ENCODE measurements at regions not wholly inside any gene's neighbourhood (a gene's known extent, or its start where the extent isn't known, plus 50 kb on each side); places are given as distances from the start of the nearest gene placed in this dataset.

DNA sequence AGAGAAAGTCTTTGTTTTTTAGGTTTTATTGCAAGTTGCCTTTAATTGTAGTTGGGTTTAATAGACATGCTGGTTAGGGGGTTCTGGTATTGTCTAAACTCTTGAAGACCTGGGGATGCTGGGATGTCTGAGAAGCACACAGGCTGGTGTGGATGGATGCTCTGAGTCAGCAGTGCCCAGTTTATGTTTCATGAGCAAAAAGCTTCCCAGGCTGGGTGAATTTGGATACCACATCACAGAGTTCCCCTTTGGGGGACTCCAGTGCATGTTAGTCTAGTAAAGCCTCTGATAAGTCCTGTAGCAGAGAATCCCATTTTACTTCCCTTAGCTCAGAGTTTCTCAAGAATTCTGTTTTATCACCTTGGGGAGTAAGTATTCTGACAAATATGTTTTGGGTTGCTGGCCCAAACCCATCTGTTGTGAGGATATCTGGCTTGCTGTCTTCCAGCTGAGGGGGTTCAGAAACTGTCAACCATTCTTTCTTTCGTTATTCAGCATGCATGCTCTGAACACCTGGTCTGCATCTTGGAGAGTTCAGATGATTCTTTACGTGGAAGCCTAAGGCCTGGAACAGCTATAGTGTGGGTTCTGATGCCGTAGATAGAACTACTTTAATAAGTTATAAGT lies 509.1 kb downstream of the VRK1 start:
- intact Hi-C loops (cut with DNase I; ENCODE audit: low total_unique reads) = no loop called here

DNA sequence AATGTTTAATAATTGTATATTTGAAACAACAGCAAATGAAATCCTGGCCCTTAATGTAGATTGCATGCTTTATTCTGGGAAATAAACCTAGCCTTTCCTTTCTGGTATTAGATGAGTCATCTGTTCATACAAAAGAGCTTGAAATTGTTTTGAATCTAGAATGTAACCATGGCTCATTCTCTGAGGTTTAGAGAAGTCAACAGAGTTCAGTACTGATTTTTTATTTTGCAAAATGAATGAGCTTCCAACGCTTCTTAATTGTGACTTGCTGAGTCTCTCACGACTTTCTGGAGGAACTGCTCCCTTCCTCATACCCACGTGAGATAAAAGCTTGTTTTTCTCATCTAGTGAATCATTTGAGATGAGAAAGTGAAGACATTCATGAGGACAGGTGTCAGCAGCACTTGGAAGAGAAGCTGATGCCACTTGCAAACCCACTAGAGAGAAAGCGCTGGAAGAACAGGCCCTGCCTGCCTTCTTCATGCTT lies 509.6 kb downstream of the VRK1 start:
- intact Hi-C loops (cut with DNase I; ENCODE audit: low total_unique reads) = no loop called here
- no peak overlapping the region for H3K4me3 ChIP-seq
- no peak for TF ChIP-seq POLR2AphosphoS5 (IDR thresholded peaks at IDR 0.05)
- no peak for TF ChIP-seq POLR2A (IDR thresholded peaks at IDR 0.05)
- TF ChIP-seq, protein P1, sequence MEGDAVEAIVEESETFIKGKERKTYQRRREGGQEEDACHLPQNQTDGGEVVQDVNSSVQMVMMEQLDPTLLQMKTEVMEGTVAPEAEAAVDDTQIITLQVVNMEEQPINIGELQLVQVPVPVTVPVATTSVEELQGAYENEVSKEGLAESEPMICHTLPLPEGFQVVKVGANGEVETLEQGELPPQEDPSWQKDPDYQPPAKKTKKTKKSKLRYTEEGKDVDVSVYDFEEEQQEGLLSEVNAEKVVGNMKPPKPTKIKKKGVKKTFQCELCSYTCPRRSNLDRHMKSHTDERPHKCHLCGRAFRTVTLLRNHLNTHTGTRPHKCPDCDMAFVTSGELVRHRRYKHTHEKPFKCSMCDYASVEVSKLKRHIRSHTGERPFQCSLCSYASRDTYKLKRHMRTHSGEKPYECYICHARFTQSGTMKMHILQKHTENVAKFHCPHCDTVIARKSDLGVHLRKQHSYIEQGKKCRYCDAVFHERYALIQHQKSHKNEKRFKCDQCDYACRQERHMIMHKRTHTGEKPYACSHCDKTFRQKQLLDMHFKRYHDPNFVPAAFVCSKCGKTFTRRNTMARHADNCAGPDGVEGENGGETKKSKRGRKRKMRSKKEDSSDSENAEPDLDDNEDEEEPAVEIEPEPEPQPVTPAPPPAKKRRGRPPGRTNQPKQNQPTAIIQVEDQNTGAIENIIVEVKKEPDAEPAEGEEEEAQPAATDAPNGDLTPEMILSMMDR (IDR thresholded peaks at IDR 0.05) = no peak
- DNase-seq (ENCODE audit: low spot score in 2 of 2) = no peak
- H3K4me1 ChIP-seq = no peaks in the 10 kb centered on the region
- H3K9me3 ChIP-seq = no peaks in the 10 kb centered on the region
- no peak overlapping the region for H3K27ac ChIP-seq
- no peaks in the 10 kb centered on the region for H3K36me3 ChIP-seq
- no peaks in the 10 kb centered on the region for H3K27me3 ChIP-seq

More for the DNA sequence above, 509.1 kb downstream of the VRK1 start:
- H3K4me1 ChIP-seq = no peaks in the 10 kb centered on the region
- H3K9me3 ChIP-seq = no peaks in the 10 kb centered on the region
- no peaks in the 10 kb centered on the region for H3K27me3 ChIP-seq
- H3K27ac ChIP-seq = peak overlapping the region in 1 of 2 donors; percentile 25
- no peak for DNase-seq (ENCODE audit: low spot score in 2 of 2)
- TF ChIP-seq, protein P1 (IDR thresholded peaks at IDR 0.05) = no peak
- TF ChIP-seq POLR2A (IDR thresholded peaks at IDR 0.05) = no peak
- no peak for TF ChIP-seq POLR2AphosphoS5 (IDR thresholded peaks at IDR 0.05)
- no peaks in the 10 kb centered on the region for H3K36me3 ChIP-seq
- H3K4me3 ChIP-seq = no peak overlapping the region

DNA sequence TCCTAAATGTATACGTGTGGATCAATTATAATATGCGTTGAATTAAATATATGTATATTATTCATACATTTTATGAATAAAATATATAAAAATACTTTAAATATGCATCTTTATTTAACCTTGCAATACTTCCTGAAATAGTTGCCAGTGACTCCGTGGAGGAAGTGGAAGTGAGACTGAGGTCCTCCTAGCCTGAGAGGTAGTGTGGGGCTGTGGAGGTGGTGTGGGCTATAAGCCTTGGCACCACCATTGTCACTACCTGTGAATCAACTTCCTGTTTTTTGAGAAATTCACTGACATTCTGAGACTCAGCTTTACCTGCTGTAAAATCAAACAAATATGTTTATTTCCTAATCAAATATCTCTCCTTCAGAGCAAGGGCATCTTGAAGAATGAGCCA lies 514.2 kb downstream of the VRK1 start:
- intact Hi-C loops (cut with DNase I; ENCODE audit: low total_unique reads) = no loop called here

DNA sequence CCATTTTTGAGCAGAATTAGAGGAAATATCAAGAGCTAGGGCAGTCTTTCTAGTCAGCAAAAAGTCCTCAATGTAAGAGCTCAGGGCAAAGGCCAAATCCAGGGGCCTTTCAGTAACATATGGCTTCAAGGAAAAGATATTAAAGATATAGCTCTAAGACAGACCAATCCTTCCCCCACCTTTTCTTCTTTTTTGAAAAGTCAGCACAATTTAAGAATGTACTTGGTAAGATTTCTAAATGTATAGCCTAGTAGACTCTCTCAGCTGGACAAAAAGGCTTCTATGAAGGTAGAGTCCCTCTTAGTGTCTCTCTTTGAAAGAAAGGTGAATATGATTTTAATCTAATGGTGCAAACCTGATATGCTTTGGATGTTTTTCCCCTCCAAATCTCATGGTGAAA lies 515.7 kb downstream of the VRK1 start:
- peaks cover 0 to 8% of the 10 kb centered on the region in 2 donors for H3K27me3 ChIP-seq
- H3K36me3 ChIP-seq = no peaks in the 10 kb centered on the region
- H3K4me3 ChIP-seq = no peak overlapping the region
- H3K27ac ChIP-seq = no peak overlapping the region
- no peaks in the 10 kb centered on the region for H3K4me1 ChIP-seq
- TF ChIP-seq, protein P1 (IDR thresholded peaks at IDR 0.05) = no peak
- TF ChIP-seq POLR2AphosphoS5 (IDR thresholded peaks at IDR 0.05) (no peak), POLR2A (IDR thresholded peaks at IDR 0.05) (no peak)
- no peak for DNase-seq (ENCODE audit: low spot score in 2 of 2)
- H3K9me3 ChIP-seq = peaks cover 8 to 19% of the 10 kb centered on the region in 2 donors
- intact Hi-C loops (cut with DNase I; ENCODE audit: low total_unique reads) = no loop called here

More for the DNA sequence above, 514.2 kb downstream of the VRK1 start:
- H3K36me3 ChIP-seq = no peaks in the 10 kb centered on the region
- no peak for TF ChIP-seq POLR2AphosphoS5 (IDR thresholded peaks at IDR 0.05)
- TF ChIP-seq, protein P1 (IDR thresholded peaks at IDR 0.05) = no peak
- TF ChIP-seq POLR2A (IDR thresholded peaks at IDR 0.05) = no peak
- H3K4me3 ChIP-seq = no peak overlapping the region
- H3K9me3 ChIP-seq = peaks cover 8 to 19% of the 10 kb centered on the region in 2 donors
- H3K27ac ChIP-seq = no peak overlapping the region
- peaks cover 0 to 8% of the 10 kb centered on the region in 2 donors for H3K27me3 ChIP-seq
- H3K4me1 ChIP-seq = no peaks in the 10 kb centered on the region
- no peak for DNase-seq (ENCODE audit: low spot score in 2 of 2)

GRCh38 chr14:97315790-97316189 lies 518.6 kb downstream of the VRK1 start:
- H3K4me1 ChIP-seq = no peaks in the 10 kb centered on the region
- intact Hi-C loops (cut with DNase I; ENCODE audit: low total_unique reads) = no loop called here
- H3K36me3 ChIP-seq = no peaks in the 10 kb centered on the region
- no peak overlapping the region for H3K27ac ChIP-seq
- peaks cover 8 to 19% of the 10 kb centered on the region in 2 donors for H3K9me3 ChIP-seq
- peaks cover 0 to 8% of the 10 kb centered on the region in 2 donors for H3K27me3 ChIP-seq
- no peak for DNase-seq (ENCODE audit: low spot score in 2 of 2)
- TF ChIP-seq, protein P1 (IDR thresholded peaks at IDR 0.05) = no peak
- TF ChIP-seq POLR2A (IDR thresholded peaks at IDR 0.05) = no peak
- TF ChIP-seq POLR2AphosphoS5 (IDR thresholded peaks at IDR 0.05) = no peak
- H3K4me3 ChIP-seq = no peak overlapping the region

Measured in breast epithelium (tissue), 4 donors.